HL-60 (cell line): ENCODE measurements at regions not wholly inside any gene's neighbourhood (a gene's known extent, or its start where the extent isn't known, plus 50 kb on each side); places are given as distances from the start of the nearest gene placed in this dataset.

Experiments used
- CTCF ChIP-seq: IDR thresholded peaks from one replicate; pipeline ENCODE4 v1.5.1; 2011; ENCODE audit warnings: low read length, control low read depth, inconsistent platforms; ENCODE audit not compliant: insufficient read depth
- REST ChIP-seq: IDR thresholded peaks from 2 replicates; pipeline ENCODE4 v1.6.1; 2012; ENCODE audit warnings: low read depth; ENCODE audit not compliant: insufficient replicate concordance

DNA sequence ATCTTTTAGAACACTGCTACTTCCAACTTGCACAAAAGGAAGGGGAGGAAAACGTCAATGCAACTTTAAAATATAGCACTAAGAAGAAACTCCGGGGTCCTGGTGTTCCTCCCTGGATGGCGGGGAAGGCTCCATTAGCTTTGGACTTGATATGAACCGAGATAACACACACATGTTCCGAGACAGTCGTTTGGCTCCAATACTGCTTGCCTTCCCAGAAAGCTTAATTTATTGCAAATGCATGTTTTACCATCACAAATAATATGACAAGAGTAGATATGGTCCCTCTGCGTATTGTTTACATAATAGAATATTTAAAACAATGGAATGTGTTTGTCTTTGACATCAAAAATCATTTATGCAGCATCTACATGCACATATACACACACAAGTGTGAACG lies 87.6 kb upstream of the CLMN start:
- no peak for TF ChIP-seq CTCF
- no peak for TF ChIP-seq REST
